Type B pancreatic cell (in vitro differentiated cells): ENCODE measurements at regions not wholly inside any gene's neighbourhood (a gene's known extent, or its start where the extent isn't known, plus 50 kb on each side); places are given as distances from the start of the nearest gene placed in this dataset.

Source experiments
- DNase-seq: peaks from one replicate; pipeline ENCODE4 v3.0.0; 2021; ENCODE audit warnings: mixed read lengths; ENCODE audit not compliant: unreplicated experiment; ENCODE audit errors: extremely low spot score
- H3K27ac Mint-ChIP-seq: 2 replicates; pipeline ENCODE4 v1.8.0; 2021; ENCODE audit warnings: mild to moderate bottlenecking, mixed read lengths
- H3K27me3 Mint-ChIP-seq: 2 replicates; pipeline ENCODE4 v1.8.0; 2021; ENCODE audit warnings: mixed read lengths
- H3K36me3 Mint-ChIP-seq: 2 replicates; pipeline ENCODE4 v1.8.0; 2021; ENCODE audit warnings: mixed read lengths
- H3K4me1 Mint-ChIP-seq: one replicate; pipeline ENCODE4 v1.8.0; 2021; ENCODE audit warnings: mixed read lengths; ENCODE audit not compliant: unreplicated experiment
- H3K4me3 Mint-ChIP-seq: 2 replicates; pipeline ENCODE4 v1.8.0; 2021; ENCODE audit warnings: mild to moderate bottlenecking, mixed read lengths
- H3K9me3 Mint-ChIP-seq: 2 replicates; pipeline ENCODE4 v1.8.0; 2021; ENCODE audit warnings: mixed read lengths
- TF ChIP-seq, protein P1 (sequence below): fragments of 200-600 bp; sonication (generic); conservative IDR thresholded peaks from 2 replicates; pipeline ENCODE4 v1.5.0; 2021; ENCODE audit warnings: antibody characterized with exemption, mild to moderate bottlenecking

- Mint-ChIP-seq H3K36me3 (no peaks in the 10 kb centered on the region), H3K27ac (no peak overlapping the region)
Measured at GRCh38 chr10:120017733-120018417, 125.3 kb downstream of the SEC23IP start.

DNA sequence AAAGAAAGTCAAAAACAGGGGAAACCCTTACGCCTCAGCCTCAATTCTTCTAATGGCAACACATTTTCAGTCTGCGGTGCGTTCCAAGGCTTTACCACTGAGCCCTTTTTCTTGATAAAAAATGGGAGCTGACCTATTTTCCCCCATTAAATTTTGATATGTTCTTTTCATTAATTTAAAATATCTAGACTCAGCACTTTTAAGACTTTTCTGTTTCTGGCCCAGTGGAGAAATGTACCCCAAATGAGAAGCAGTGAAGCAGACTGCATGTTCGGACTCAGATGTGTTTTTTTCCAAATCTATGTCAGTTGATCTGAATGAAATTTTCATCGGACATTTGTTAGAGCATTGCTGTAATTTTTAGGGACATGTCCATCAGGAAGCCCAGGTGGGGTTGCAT lies 126.2 kb downstream of the SEC23IP start:
- DNase-seq: no peak
- Mint-ChIP-seq H3K36me3 (no peaks in the 10 kb centered on the region), H3K4me1 (no peaks in the 10 kb centered on the region), H3K27ac (no peak overlapping the region), H3K27me3 (peaks cover 13% of the 10 kb centered on the region), H3K4me3 (no peak overlapping the region), H3K9me3 (no peaks in the 10 kb centered on the region)
- TF ChIP-seq, protein P1, sequence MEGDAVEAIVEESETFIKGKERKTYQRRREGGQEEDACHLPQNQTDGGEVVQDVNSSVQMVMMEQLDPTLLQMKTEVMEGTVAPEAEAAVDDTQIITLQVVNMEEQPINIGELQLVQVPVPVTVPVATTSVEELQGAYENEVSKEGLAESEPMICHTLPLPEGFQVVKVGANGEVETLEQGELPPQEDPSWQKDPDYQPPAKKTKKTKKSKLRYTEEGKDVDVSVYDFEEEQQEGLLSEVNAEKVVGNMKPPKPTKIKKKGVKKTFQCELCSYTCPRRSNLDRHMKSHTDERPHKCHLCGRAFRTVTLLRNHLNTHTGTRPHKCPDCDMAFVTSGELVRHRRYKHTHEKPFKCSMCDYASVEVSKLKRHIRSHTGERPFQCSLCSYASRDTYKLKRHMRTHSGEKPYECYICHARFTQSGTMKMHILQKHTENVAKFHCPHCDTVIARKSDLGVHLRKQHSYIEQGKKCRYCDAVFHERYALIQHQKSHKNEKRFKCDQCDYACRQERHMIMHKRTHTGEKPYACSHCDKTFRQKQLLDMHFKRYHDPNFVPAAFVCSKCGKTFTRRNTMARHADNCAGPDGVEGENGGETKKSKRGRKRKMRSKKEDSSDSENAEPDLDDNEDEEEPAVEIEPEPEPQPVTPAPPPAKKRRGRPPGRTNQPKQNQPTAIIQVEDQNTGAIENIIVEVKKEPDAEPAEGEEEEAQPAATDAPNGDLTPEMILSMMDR: no peak

More at GRCh38 chr10:120017733-120018417, 125.3 kb downstream of the SEC23IP start:
- TF ChIP-seq, protein P1: no peak
- H3K4me1 Mint-ChIP-seq: no peaks in the 10 kb centered on the region
- H3K9me3 Mint-ChIP-seq: no peaks in the 10 kb centered on the region
- H3K4me3 Mint-ChIP-seq: no peak overlapping the region
- peaks cover 16% of the 10 kb centered on the region for H3K27me3 Mint-ChIP-seq
- DNase-seq: no peak

- TF ChIP-seq, protein P1: no peak
- Mint-ChIP-seq H3K27me3 (peaks cover 12% of the 10 kb centered on the region), H3K4me3 (no peak overlapping the region), H3K9me3 (no peaks in the 10 kb centered on the region), H3K36me3 (no peaks in the 10 kb centered on the region), H3K4me1 (no peaks in the 10 kb centered on the region), H3K27ac (no peak overlapping the region)
- DNase-seq: no peak
Measured at GRCh38 chr10:120019568-120019967, 127.0 kb downstream of the SEC23IP start.

GRCh38 chr10:120022357-120022756 lies 129.8 kb downstream of the SEC23IP start:
- Mint-ChIP-seq H3K27ac (no peak overlapping the region), H3K4me3 (no peak overlapping the region), H3K27me3 (peaks cover 7% of the 10 kb centered on the region), H3K36me3 (no peaks in the 10 kb centered on the region), H3K9me3 (no peaks in the 10 kb centered on the region), H3K4me1 (no peaks in the 10 kb centered on the region)
- DNase-seq: no peak
- TF ChIP-seq, protein P1: no peak

DNA sequence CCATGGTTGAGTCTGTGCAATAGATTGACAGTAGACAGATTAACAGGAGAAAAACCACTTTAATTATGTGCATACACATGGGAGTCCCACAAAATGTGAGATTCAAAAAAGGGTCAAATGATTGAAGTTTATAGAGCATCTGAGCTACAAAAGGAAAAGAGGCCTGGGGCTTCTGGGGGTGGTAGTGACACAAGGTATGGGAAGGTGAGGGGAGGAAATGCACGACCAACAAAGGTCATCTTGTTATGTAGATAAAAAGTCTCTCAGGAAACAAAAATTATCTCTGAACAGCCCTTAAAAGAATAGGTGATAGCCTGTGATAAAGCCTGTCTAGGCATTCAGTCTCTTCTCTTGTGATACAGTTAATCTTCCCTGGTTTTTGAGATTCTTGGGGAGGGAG lies 141.7 kb downstream of the SEC23IP start:
- Mint-ChIP-seq H3K4me1 (no peaks in the 10 kb centered on the region), H3K27me3 (no peaks in the 10 kb centered on the region), H3K9me3 (peaks cover 8% of the 10 kb centered on the region), H3K27ac (no peak overlapping the region), H3K4me3 (no peak overlapping the region), H3K36me3 (no peaks in the 10 kb centered on the region)
- TF ChIP-seq, protein P1: no peak
- DNase-seq: no peak
